GM23248 (cell line): ENCODE measurements at regions not wholly inside any gene's neighbourhood (a gene's known extent, or its start where the extent isn't known, plus 50 kb on each side); places are given as distances from the start of the nearest gene placed in this dataset.

Source experiments
- DNase-seq: peaks from one replicate; pipeline ENCODE4 v3.0.0-alpha.2; 2015
- H2AFZ ChIP-seq: fragments of 200-600 bp; sonication (generic); 2 replicates; pipeline ENCODE4 v1.6.1; 2016; ENCODE audit warnings: antibody characterized with exemption
- H3F3A ChIP-seq: fragments of 200-600 bp; sonication (generic); 2 replicates; pipeline ENCODE4 v1.6.1; 2016; ENCODE audit warnings: mild to moderate bottlenecking, antibody characterized with exemption, mixed run types; ENCODE audit not compliant: insufficient read depth
- H3K27ac ChIP-seq: fragments of 200-600 bp; sonication (generic); 2 replicates; pipeline ENCODE4 v1.5.1; 2016; ENCODE audit warnings: mild to moderate bottlenecking
- H3K27me3 ChIP-seq: fragments of 200-600 bp; sonication (generic); replicated peaks from 2 replicates; pipeline ENCODE4 v1.6.1; 2016; ENCODE audit warnings: mild to moderate bottlenecking; ENCODE audit not compliant: insufficient read depth
- H3K36me3 ChIP-seq: fragments of 200-600 bp; sonication (generic); 2 replicates; pipeline ENCODE4 v1.6.1; 2016; ENCODE audit warnings: low read depth, mild to moderate bottlenecking
- H3K4me1 ChIP-seq: fragments of 200-600 bp; sonication (generic); 2 replicates; pipeline ENCODE4 v1.6.1; 2016; ENCODE audit warnings: mild to moderate bottlenecking; ENCODE audit not compliant: insufficient read depth
- H3K4me2 ChIP-seq: fragments of 200-600 bp; sonication (generic); one replicate; pipeline ENCODE4 v1.6.1; 2016; ENCODE audit warnings: mild to moderate bottlenecking; ENCODE audit not compliant: unreplicated experiment
- H3K4me3 ChIP-seq: fragments of 200-600 bp; sonication (generic); 2 replicates; pipeline ENCODE4 v1.5.1; 2016; ENCODE audit warnings: mild to moderate bottlenecking
- H3K79me2 ChIP-seq: fragments of 200-600 bp; sonication (generic); 2 replicates; pipeline ENCODE4 v1.6.1; 2016; ENCODE audit warnings: mild to moderate bottlenecking; ENCODE audit not compliant: insufficient read depth
- H3K9ac ChIP-seq: fragments of 200-600 bp; sonication (generic); 2 replicates; pipeline ENCODE4 v1.6.1; 2016; ENCODE audit warnings: mild to moderate bottlenecking
- H3K9me2 ChIP-seq: fragments of 200-600 bp; sonication (generic); 2 replicates; pipeline ENCODE4 v1.6.1; 2016; ENCODE audit warnings: mixed run types, mild to moderate bottlenecking, moderate library complexity; ENCODE audit not compliant: insufficient read depth
- H3K9me3 ChIP-seq: fragments of 200-600 bp; sonication (generic); one replicate; pipeline ENCODE4 v1.6.1; 2017; ENCODE audit warnings: low read depth
- H4K20me1 ChIP-seq: fragments of 200-600 bp; sonication (generic); 2 replicates; pipeline ENCODE4 v1.6.0; 2016; ENCODE audit not compliant: insufficient read depth
- EZH2 ChIP-seq: fragments of 200-600 bp; sonication (generic); IDR thresholded peaks from 2 replicates; pipeline ENCODE4 v1.6.1; 2018; ENCODE audit warnings: antibody characterized with exemption, mild to moderate bottlenecking; ENCODE audit not compliant: insufficient read depth, poor library complexity, severe bottlenecking
- EZH2phosphoT487 ChIP-seq: fragments of 200-600 bp; sonication (generic); IDR thresholded peaks from 2 replicates; pipeline ENCODE4 v1.6.1; 2018; ENCODE audit warnings: antibody characterized with exemption, moderate library complexity, mild to moderate bottlenecking, low read depth; ENCODE audit not compliant: insufficient read depth
- WGBS, 2 experiments: methylation state at CpG; one replicate each; pipeline ENCODE4 v1.1.6; 2015 to 2017; ENCODE audit warnings: low lambda C conversion rate in 2 of 2, low coverage in 1 of 2; ENCODE audit errors: missing lambda C conversion rate in 2 of 2; 5-methylcytosine and 5-hydroxymethylcytosine counted together
- in situ Hi-C: fragments of 300-500 bp; cut with MboI; formaldehyde crosslinking; loops from 2 replicates; pipeline ENCODE4 v1.15.0; 2020

DNA sequence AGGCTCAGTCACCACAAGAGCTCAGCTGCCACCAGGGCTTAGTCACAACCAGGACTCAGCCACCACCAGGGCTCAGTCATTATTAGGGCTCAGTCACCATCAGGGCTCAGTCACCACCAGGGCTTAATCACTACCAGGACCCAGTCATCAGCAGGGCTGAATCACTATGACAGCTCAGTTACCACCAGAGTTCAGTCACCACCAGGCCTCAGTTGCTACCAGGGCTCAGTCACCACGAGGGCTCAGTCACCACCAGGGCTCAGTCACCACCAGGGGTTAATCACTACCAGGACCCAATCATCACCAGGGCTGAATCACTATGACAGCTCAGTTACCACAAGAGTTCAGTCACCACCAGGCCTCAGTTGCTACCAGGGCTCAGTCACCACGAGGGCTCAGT lies 196.2 kb downstream of the NPHP4 start:
- TF ChIP-seq EZH2 (no peak), EZH2phosphoT487 (no peak)
- H3K4me2 ChIP-seq, result no peak overlapping the region
- in situ Hi-C loops, result no loop called here
- H3K27me3 ChIP-seq, result no peaks in the 10 kb centered on the region
- no peaks in the 10 kb centered on the region for H4K20me1 ChIP-seq
- no peak for DNase-seq
- no peaks in the 10 kb centered on the region for H3K79me2 ChIP-seq
- no peaks in the 10 kb centered on the region for H3K4me1 ChIP-seq
- no peak overlapping the region for H3K9ac ChIP-seq
- H2AFZ ChIP-seq, result no peak overlapping the region
- no peaks in the 10 kb centered on the region for H3F3A ChIP-seq
- H3K9me2 ChIP-seq, result no peaks in the 10 kb centered on the region
- no peaks in the 10 kb centered on the region for H3K36me3 ChIP-seq
- 12 to 22% methylated on average over 2 of the region's 2 CpGs for WGBS, 2 experiments
- H3K27ac ChIP-seq, result no peak overlapping the region
- no peak overlapping the region for H3K4me3 ChIP-seq
- no peaks in the 10 kb centered on the region for H3K9me3 ChIP-seq

- in situ Hi-C loops, result no loop called here
- Histone ChIP-seq H3K4me2 (no peak overlapping the region), H3K4me3 (no peak overlapping the region), H3K9me2 (no peaks in the 10 kb centered on the region), H3K4me1 (no peaks in the 10 kb centered on the region), H2AFZ (no peak overlapping the region), H3K9ac (no peak overlapping the region), H3K27ac (no peak overlapping the region), H3K79me2 (no peaks in the 10 kb centered on the region), H3K36me3 (no peaks in the 10 kb centered on the region), H3K27me3 (no peaks in the 10 kb centered on the region), H3F3A (no peaks in the 10 kb centered on the region), H4K20me1 (no peaks in the 10 kb centered on the region), H3K9me3 (no peaks in the 10 kb centered on the region)
- TF ChIP-seq EZH2 (no peak), EZH2phosphoT487 (no peak)
- 25 to 26% methylated on average over 7 of the region's 7 CpGs for WGBS, 2 experiments
- DNase-seq, result no peak
These were observed 197.9 kb downstream of the NPHP4 start for GRCh38 chr1:5794279-5794678.

GRCh38 chr1:5793516-5793915 lies 198.7 kb downstream of the NPHP4 start:
- DNase-seq, result no peak
- Histone ChIP-seq H3K4me1 (no peaks in the 10 kb centered on the region), H3K36me3 (no peaks in the 10 kb centered on the region), H4K20me1 (no peaks in the 10 kb centered on the region), H3K4me2 (no peak overlapping the region), H3F3A (no peaks in the 10 kb centered on the region), H2AFZ (no peak overlapping the region), H3K79me2 (no peaks in the 10 kb centered on the region), H3K9me2 (no peaks in the 10 kb centered on the region), H3K9me3 (no peaks in the 10 kb centered on the region), H3K27me3 (no peaks in the 10 kb centered on the region), H3K27ac (no peak overlapping the region), H3K4me3 (no peak overlapping the region), H3K9ac (no peak overlapping the region)
- in situ Hi-C loops, result no loop called here
- WGBS, 2 experiments, result 8 to 12% methylated on average over 4 of the region's 4 CpGs
- TF ChIP-seq EZH2phosphoT487 (no peak), EZH2 (no peak)

GRCh38 chr1:5781079-5781478 lies 211.1 kb downstream of the NPHP4 start:
- Histone ChIP-seq H3K9ac (no peak overlapping the region), H3K79me2 (no peaks in the 10 kb centered on the region), H3F3A (no peaks in the 10 kb centered on the region), H3K9me3 (no peaks in the 10 kb centered on the region), H3K27me3 (no peaks in the 10 kb centered on the region), H4K20me1 (no peaks in the 10 kb centered on the region), H3K4me2 (no peak overlapping the region), H3K27ac (no peak overlapping the region), H3K9me2 (no peaks in the 10 kb centered on the region), H2AFZ (no peak overlapping the region), H3K4me1 (no peaks in the 10 kb centered on the region), H3K4me3 (no peak overlapping the region), H3K36me3 (no peaks in the 10 kb centered on the region)
- DNase-seq, result no peak
- 11 to 16% methylated on average over 6 of the region's 6 CpGs for WGBS, 2 experiments
- in situ Hi-C loops, result no loop called here
- TF ChIP-seq EZH2, result no peak
- TF ChIP-seq EZH2phosphoT487, result no peak

GRCh38 chr1:5780324-5780716 lies 211.9 kb downstream of the NPHP4 start:
- Histone ChIP-seq H3K27me3 (no peaks in the 10 kb centered on the region), H3F3A (no peaks in the 10 kb centered on the region), H3K9ac (no peak overlapping the region), H2AFZ (no peak overlapping the region), H3K9me3 (no peaks in the 10 kb centered on the region), H4K20me1 (no peaks in the 10 kb centered on the region), H3K36me3 (no peaks in the 10 kb centered on the region), H3K9me2 (no peaks in the 10 kb centered on the region), H3K4me3 (no peak overlapping the region), H3K79me2 (no peaks in the 10 kb centered on the region), H3K4me2 (no peak overlapping the region), H3K4me1 (no peaks in the 10 kb centered on the region), H3K27ac (no peak overlapping the region)
- in situ Hi-C loops, result no loop called here
- 47 to 50% methylated on average over 4 of the region's 4 CpGs for WGBS, 2 experiments
- TF ChIP-seq EZH2phosphoT487, result no peak
- TF ChIP-seq EZH2, result no peak
- no peak for DNase-seq
